GM21528 (cell line): ENCODE measurements at regions not wholly inside any gene's neighbourhood (a gene's known extent, or its start where the extent isn't known, plus 50 kb on each side); places are given as distances from the start of the nearest gene placed in this dataset.

Experiments
- ATAC-seq: cut with Tn5 transposase; IDR thresholded peaks from one replicate; pipeline ENCODE4 v1.9.1; 2021; ENCODE audit warnings: mild to moderate bottlenecking, moderate library complexity; ENCODE audit not compliant: unreplicated experiment, low FRiP score

DNA sequence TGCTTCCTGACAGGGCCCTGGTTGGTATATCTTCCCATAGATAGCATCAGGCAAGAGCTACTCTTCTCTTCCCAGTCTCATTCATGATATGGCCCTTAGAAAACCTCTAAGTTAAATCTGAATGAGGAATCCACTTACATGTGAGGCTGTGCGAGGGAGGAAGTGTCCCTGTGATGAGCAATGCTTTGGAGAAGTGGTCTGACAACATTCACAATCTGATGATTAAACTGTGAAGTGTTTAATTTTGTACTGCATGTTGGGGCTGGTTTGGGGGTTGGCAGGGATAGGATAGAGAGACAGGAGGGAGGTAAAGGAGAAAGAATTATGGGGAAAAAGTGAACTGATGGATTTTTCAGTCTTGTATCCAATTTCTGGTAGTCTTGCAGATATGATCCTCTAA is 421.2 kb upstream of the DAB1 start:
- no peak for ATAC-seq

DNA sequence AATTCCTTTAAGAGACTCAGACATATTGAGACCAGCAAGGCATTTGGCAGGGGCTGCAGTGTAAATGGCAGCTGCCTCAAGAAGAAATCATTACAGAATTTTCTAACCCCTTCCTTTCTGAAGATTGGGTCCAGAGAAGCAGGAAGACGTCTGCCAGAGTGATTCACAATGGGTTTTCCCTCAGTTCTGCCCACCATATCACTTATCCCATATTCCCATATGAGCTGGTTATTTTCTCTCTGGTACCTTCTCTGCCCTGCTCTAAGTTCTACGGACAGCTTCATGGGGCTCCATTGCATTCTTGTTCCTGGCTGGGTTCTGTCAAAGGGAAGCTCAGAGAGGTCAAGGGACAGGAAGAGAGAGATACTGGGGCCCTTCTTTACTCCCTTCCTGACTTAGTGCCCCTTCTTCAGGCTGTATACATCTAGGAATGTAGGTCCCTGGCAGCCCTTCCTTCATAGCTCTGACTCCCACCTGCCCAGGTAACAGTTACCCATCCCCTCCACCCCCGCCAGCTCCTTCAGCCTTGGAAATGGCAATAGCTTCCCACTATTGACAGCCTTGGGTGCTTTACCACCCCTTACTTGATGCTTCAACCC is 420.6 kb upstream of the DAB1 start:
- ATAC-seq = no peak

DNA sequence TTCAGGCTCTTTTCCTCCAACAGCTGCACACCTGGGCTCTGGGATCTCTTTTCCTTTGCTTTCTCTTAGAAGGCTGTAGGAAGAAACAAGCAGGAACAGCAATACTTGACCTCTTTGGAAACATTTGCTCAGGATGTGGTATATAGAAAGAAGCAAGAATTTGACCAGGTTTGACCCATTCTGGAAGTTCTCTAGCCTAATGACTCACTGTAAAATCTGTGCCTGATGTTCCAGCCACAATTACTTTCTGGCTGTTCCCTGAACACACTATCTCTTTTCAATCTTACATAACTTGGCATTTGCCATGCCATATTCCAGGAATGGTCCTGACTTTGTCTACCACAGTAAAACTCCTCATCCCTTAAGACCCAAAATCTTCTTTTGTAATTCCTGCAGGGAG is 419.9 kb upstream of the DAB1 start:
- ATAC-seq = no peak

DNA sequence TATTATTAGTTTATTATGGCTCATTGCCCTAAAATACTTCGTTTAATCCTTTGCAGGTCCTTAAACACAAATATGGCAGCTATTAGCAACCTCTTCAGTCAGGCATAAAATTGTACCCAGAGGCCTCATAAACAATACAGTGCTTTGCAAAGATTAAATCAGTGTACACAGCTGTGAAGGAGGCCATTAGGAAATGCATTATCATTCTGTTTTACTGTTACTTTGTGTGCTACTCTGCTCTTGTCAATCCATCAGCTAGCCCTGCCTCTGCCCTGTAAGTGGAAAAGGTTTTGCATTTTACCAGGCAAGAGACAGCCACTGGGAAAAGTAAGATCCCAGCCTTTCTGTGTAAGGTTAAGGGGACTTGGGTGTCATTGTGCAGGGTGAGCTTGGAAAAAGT is 415.7 kb upstream of the DAB1 start:
- no peak for ATAC-seq

DNA sequence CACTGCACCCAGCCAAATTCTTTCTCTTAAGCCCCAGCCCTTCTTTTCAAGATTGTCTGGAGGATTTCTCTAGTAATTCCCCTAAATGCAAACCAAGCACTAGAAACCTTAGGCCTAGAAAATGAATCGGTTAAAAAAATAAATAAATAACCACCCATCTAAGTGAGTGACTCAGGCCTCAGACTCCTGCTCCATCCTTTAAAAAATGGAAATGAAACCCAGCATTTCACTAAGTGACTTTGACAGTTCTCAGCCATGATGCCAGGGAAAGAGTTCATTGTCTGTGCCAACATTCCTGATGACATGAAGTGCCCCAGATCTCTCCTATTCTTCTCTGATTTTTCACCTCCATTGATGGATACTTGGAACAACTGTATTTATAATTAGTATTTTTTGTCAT is 415.2 kb upstream of the DAB1 start:
- ATAC-seq = no peak

DNA sequence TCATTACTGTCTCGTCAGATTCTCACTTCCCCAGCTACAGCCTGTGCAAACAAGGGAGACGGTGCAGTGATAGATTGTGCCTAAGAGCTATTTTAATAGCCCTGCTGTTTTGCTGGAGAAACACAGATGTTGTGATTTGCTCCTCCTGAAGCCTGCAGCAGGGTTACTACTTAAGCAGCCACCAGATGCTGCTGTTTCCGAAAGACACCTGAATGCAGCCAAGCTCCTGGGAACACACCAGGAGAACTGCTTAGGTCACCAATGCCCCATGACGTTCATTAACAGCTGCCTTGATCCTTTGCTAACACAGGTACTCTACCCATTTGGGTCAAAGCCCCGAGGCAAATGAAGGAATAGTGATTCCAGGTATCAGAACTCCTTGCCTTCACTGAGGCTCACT is 411.8 kb upstream of the DAB1 start:
- ATAC-seq = no peak

DNA sequence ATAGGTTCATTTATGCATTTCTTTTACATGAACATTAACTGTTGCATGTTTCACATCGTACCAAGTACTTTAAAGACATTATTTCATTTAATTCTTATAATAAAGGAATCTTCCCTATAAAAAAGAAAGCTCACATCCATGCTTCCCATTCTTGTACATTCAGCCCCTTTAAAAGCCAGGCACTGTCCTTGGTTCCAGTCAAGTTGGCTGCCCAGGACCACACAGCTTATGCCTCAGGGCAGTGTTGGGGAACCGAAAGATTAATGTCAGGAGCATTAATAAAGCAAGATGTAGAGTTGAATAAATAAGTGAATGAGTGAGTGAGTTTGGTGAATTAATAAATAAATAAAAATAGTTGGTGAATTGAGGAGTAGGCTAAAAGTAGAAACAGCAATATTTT is 409.4 kb upstream of the DAB1 start:
- no peak for ATAC-seq

DNA sequence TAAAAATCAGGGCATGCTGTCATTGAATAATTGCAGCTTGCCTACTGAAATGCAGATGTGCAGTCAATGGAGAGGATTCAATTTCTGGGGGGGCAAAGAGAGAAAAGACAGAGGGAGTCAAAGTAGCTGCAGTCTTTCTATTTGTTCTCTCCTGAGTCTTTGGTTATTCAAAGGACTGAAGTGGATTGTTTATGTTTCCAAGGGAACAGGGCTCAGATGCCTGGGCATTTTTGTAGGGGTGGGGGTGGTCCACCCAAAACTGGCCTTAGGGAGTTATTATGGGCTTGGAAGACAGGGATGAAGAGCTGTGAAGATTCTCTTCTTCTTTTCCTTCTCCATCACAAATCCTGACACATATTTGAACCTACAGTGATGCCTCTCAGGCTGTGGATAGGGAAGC is 408.8 kb upstream of the DAB1 start:
- no peak for ATAC-seq

DNA sequence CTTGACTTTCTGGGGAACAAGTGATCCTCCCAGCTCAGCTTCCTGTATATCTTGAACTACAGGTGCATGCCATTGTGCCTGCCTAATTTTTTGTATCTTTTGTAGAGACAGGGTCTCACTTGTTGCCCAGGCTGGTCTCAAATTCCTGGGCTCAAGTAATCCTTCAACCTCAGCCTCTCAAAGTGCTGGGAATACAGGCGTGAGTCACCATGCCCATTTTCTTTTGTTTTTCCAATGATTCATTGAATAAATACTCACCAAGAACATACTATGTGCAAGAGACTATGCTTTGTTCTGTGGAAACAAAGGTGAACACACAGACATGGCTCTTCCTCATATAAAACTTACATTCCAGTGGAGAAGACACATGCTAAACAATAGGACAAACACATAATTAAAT is 407.8 kb upstream of the DAB1 start:
- no peak for ATAC-seq

DNA sequence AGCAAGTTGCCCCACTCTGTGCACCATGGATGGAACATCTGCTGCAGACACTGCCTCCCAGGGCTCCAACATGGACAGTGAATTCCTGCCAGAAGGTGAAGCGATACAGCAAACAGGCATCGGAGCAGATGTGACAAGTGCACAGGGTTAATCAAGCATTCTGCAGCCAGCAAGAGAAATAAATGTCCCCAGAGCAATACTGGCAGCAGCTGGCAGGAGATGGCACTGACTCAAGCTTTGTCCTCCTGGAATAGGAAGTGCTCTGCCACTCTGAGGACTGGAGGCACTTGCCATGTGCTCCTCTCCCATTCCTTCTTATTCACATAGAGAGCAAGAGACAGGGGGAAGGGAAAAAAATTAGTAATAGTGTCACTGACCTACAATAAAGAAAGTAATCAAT is 402.7 kb upstream of the DAB1 start:
- no peak for ATAC-seq

DNA sequence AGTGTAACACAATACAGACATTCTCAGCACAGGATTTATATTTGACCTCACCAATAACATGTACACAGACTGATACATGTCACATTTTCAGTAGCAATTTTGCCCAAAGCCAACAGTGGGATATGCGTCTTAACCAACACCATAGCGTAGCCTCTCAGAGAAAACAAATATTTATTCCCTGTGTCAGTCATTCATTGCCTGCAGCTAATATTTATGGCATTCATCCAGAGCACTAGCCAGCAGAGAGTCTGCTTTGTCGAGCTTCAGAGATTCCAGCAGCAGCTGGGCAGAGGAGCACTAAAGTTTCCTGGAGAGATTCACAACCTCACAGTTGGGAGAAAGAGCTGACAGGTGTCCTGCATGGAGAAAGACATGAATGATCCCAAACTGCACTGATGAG is 400.7 kb upstream of the DAB1 start:
- no peak for ATAC-seq

DNA sequence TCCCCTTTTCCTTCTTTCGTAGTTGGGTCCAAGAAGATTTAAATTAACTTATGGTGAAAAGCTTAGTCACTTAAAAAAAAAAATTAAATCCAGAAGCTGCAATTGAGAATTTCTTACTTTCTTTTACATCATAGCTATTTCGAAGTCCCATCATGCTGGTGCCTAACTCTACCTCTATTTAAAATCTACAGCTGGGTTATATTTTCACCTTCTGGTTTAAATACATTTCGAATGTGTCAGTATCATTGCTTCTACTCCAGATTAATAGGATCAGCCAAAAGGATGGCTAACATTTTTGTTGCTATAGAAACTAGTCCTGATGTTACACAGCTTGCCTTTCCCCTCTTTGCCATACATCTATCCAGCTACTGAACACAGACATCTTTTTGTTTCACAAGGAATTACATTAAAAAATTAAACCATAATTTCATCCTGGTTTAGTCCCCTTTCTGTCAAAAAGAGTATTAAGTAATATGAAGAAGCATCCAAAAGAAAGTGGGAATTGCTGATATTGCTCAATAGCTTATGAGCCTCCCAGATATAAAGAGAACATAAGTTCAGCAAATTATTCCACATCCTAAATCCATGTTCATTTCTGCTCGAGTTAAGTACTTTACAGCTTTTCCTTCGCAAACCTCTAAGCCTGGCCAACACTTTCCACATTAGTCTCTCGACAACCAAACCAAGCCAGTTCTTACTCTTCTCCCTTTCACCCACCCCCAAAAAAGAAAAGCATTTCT is 396.7 kb upstream of the DAB1 start:
- ATAC-seq = no peak

DNA sequence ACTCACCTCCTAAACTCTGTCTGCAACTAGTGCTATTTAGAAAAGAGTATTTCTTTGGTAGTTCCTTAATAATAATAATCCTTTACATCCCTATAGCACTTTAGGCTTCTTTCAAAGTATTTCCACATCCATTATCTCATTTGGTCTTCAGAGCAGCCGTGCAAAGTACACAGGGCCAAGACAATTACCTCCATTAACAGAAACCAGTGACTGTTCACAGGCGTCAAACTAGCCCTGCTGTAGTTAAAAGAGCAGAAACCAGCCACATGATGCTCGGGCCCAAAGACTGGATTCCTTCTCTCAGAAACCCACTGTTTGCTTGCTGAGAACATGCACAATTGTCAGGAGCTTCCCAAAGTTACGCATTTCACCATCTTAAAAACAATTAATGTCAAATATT is 396.0 kb upstream of the DAB1 start:
- no peak for ATAC-seq

DNA sequence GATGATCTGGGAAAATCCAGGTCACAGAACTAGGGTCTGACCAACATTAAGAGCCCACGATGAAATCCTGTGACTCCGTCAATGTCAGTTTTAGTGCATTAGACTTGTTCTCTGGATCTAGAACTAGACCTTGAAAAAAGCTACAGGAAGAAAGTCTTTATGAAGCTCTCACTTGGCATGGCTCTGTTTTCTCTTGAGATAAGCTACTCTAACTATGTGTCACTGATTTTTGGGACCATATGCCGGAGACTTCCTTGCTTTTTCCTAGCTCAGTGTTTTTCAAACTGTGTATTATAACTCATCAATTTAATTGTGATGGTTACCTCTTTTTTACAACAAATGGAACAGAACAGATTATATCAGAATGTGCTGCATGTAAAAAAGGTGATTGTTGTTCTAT is 379.7 kb upstream of the DAB1 start:
- no peak for ATAC-seq

DNA sequence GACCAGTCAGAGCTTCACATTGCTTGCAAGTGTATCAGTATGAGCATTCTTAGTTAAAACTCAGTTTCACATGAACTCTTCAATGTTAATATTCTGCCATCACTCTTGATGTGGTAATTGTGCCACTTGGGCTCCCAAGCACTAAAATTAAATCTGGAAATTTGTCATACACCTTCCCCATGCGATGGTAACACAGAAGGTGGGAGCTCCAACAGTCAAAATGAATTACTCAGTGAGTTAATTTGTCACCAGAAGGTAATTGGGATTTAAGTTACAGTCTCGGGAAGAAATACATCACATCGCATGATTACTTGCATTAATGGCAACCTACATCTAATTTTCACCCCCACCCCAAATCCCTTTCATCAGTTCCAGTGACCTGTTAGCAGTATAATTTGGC is 376.5 kb upstream of the DAB1 start:
- ATAC-seq = no peak

DNA sequence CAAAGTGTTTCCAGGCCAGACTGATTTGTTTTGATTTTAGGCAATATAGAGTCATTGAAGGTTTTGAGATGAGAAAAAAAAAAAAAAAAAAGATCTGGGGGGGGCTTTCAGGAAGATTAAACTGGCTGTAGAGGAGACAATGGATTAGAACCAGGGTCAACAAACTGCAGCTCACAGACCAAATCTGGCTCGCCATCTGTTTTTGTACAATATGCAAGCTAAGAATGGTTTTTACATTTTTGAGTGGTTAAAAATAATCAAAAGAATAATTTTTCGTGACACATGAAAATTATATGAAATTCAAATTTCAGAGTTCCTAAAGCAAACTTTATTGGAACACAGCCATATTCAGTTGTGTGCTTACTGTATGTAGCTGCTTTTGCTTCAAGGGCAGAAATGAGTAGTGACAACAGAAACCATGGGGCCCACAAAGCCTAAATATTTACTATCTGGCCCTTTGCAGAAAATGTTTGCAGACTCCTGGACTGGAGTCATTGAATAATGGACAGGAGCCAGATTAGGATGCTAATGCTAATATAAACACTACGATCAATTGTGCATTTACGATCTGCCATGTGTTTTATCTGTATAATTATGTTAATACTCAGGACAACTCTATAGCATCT is 375.7 kb upstream of the DAB1 start:
- ATAC-seq = no peak

DNA sequence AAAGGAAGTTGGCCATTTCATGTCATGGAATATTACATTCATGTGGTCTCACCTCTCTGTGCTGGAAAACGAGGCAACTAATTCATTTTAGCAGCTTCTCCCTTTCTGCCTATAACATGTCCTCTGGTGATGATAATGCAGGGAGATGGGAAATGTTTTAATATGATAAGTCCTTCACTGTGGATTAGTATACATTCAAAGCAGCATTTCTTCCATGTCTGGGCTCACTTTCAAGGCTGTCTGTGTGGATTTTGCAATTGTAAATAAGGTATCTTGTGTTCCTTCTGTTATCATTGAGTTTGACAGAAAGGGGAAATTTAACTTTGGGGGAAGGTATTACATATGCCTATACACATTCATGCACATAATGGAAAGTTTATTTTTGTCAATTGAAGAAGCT is 374.7 kb upstream of the DAB1 start:
- no peak for ATAC-seq

DNA sequence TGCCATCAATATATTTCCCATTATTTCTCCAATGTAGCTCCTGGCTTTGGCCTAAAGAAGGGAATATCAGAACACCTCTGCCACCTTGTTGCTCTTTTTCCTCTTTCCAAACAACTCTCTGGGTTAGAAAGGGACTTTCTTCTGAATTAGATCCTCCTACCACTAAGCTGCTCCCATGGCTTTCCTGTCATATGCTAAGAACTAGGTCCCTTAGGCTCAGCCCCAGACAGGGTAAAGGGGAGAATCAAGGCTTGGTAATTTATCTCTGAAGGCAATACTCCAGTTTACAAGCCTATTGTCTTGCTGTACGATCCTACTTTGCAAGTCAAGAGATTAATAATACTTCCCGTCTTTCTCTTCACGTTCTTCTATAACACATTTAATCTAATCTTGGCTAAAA is 373.2 kb upstream of the DAB1 start:
- ATAC-seq = no peak

DNA sequence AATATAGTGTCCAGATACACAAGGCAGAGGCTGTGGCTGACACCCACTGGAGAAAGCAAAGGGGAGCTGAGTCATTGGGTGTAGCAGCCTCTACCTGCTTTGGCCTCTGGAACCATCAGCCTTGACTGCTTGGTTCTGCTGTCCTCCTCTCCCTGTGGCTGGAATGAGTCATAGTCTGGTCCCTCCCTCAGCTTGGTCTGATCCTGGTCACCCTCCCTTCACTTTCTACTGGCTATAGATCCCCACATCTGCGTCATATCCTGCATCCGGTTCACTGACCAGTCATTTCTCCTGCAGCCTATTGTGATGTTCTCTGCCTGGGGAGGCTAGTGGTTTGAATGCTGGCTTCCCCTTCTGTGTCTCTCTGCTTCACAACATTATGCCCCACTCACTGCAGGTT is 372.8 kb upstream of the DAB1 start:
- no peak for ATAC-seq

DNA sequence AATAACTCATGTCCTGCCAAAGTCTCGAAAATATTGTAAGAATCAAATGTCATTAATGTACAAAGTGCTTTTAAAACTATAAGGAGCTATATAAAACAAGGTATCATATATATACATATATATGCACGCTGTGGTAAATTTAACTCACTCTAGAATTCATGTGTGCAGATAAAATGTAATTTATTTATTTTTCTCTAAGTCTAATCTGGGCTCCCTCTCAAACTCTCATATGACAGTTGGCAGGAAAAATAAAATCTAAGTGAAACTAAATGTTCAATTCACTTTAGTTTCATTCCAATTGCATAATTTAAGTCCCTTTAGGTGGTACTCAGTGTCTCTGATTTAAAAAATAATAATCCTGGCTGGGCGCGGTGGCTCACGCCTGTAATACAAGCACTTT is 372.0 kb upstream of the DAB1 start:
- no peak for ATAC-seq

DNA sequence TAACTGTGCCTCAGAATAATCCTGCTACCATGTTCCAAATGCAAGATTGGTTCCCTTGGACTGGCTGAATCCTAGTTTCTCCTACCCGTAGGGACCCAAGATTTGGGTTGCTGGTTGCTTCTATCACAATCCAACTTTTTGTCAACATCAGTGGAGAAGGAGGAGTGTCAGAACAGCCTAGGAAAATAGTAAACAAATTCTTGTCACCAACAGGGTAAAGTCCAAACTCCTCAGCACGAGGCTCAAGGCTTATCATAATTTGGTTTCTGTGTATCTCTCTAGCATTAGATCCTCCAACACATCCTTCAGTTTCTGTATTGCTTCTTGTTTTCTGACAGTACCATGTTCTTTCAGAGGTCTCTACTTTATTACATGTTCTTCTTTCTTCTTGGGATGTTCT is 370.2 kb upstream of the DAB1 start:
- ATAC-seq = no peak

DNA sequence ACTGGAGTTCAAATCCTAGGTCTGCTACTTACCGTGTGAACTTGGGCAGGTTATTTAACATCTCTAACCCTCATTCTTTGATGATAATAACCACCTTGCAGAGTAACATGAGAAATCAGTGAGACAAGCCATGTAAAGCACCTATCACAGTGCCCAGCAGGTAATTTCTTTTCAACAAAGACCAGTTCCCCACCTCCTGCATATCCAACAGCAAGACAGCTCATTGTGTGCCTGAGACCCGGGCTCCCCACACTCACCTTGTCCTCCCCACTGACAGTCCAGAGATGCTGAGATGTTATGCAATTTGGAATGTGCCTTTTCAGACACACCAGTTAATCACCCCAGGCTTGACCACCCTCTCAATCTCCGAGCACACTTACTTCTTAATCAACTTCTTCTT is 367.6 kb upstream of the DAB1 start:
- no peak for ATAC-seq
